GM12875 (cell line): ENCODE measurements at regions not wholly inside any gene's neighbourhood (a gene's known extent, or its start where the extent isn't known, plus 50 kb on each side); places are given as distances from the start of the nearest gene placed in this dataset.
"Not testable (repeated sequence)": the region's sequence is repeated elsewhere in the genome, so short reads cannot be mapped to it uniquely, and the experiment has no call there.

Source experiments
- H3K4me3 ChIP-seq: one replicate; pipeline ENCODE4 v1.5.1; 2011; ENCODE audit warnings: low read depth, low read length, control low read depth
- TF ChIP-seq, protein P1 (sequence below): IDR thresholded peaks from 2 replicates; pipeline ENCODE4 v1.5.1; 2011; ENCODE audit warnings: low read depth, mild to moderate bottlenecking, control low read depth, inconsistent platforms, low read length, moderate library complexity, borderline replicate concordance; ENCODE audit not compliant: insufficient read depth

DNA sequence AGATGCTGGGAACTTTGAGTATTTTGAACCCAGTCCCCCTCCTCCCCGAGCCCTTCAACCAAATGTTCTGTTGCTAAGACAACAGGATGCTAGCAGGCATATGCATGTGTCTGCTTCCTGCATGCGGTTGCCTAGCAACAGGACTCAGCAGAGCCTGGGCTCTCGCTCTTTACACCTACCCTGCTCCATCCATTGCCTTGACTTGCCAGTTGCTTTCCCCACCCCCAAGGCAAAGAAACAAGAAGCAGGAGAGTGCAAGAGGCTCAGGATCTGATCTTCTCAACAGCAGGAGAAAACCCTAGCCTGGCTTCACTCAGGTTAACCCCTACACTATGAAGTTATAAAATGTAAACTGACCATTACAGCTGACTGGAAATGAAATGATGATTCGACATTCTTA lies 393.0 kb downstream of the IGSF11 start:
- TF ChIP-seq, protein P1, sequence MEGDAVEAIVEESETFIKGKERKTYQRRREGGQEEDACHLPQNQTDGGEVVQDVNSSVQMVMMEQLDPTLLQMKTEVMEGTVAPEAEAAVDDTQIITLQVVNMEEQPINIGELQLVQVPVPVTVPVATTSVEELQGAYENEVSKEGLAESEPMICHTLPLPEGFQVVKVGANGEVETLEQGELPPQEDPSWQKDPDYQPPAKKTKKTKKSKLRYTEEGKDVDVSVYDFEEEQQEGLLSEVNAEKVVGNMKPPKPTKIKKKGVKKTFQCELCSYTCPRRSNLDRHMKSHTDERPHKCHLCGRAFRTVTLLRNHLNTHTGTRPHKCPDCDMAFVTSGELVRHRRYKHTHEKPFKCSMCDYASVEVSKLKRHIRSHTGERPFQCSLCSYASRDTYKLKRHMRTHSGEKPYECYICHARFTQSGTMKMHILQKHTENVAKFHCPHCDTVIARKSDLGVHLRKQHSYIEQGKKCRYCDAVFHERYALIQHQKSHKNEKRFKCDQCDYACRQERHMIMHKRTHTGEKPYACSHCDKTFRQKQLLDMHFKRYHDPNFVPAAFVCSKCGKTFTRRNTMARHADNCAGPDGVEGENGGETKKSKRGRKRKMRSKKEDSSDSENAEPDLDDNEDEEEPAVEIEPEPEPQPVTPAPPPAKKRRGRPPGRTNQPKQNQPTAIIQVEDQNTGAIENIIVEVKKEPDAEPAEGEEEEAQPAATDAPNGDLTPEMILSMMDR = no peak
- H3K4me3 ChIP-seq = no peak overlapping the region

DNA sequence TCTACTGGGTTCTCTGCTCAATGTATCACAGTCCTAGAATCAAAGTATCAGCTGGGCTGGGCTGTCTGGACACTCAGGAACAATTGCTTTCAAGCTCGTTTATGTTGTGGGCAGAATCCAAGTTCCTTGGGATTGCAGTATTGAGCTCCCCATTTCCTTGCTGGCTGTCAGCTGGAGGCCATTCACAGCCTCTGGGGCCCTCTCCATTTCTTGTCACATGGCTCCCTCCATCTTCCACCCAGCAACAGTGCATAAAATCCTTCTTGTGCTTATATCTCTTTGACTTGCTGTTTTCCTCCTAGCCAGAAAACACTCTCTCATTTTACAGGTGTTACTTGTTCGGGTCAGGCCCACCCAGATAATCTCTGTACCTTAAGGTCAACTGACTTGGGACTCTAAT lies 363.5 kb downstream of the IGSF11 start:
- H3K4me3 ChIP-seq = no peak overlapping the region
- TF ChIP-seq, protein P1 = no peak

DNA sequence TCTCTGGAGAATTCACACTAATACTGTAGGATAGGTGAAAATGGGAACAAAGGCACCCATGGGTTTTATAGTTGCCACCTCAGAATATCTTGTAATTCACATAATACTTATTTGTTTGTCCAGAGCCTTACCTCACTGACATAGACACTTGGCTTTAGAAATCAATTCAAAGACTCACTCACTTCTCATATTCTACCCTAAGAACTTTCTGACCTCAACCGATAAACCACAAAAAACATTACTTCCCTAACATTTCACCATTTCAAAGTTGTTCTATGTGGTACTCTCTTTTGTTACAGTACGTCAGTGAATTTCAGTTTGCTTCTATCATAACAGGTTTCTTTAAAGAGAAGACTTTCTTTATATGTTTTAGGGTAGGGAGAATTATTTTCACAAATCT lies 359.3 kb downstream of the IGSF11 start:
- TF ChIP-seq, protein P1 = no peak
- H3K4me3 ChIP-seq = no peak overlapping the region

DNA sequence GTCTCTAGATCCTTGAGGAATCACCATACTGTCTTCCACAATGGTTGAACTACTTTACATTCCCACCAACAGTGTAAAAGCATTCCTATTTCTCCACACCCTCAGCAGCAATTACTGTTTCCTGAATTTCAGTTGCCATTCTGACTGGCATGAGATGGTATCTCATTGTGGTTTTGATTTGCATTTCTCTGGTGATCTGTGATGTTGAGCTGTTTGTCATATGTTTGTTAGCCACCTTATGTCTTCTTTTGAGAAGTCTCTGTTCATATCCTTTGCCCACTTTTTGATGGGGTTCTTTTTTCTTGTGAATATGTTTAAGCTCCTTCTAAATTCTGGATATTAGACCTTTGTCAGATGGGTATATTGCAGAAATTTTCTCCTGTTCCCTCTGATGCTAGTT lies 356.0 kb downstream of the IGSF11 start:
- H3K4me3 ChIP-seq = not testable (repeated sequence)

DNA sequence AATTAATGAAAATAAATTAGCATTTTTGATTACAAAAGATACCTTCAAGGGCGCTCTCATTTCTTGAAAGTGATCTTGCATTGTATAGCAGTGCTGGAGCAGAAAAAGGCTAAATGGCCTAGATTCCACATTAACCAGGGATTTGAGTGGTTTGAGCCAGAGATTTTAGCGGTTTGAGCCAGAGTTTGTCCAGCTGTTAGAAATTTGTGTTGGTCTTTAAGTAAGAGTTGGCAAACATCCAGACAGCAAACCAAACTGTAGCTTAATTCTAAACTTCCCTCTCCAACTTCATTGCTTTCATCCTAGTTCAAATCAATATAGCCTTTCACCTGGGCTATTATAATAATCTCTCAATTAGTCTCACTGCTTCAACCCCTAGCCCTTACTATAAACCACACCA lies 351.7 kb downstream of the IGSF11 start:
- TF ChIP-seq, protein P1 = no peak
- no peak overlapping the region for H3K4me3 ChIP-seq

DNA sequence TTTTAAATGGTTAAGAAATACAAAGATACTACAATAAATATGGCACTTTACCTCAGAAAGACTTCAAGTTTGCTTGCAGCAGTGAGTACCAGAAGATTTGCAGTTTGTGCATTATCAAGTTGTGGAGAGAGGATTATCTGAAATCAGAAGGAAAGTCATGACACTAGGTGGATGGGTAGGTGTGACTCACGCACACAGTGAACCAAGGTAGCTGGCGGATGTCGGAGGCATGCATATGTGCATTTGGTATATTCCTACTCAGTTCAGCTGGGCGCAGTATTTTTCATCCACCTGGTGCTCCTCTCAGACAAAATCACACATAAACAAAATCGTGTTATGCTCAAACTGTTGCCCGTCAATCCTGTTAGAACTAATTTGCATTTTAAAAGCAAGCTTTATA lies 351.0 kb downstream of the IGSF11 start:
- TF ChIP-seq, protein P1 = no peak
- no peak overlapping the region for H3K4me3 ChIP-seq

DNA sequence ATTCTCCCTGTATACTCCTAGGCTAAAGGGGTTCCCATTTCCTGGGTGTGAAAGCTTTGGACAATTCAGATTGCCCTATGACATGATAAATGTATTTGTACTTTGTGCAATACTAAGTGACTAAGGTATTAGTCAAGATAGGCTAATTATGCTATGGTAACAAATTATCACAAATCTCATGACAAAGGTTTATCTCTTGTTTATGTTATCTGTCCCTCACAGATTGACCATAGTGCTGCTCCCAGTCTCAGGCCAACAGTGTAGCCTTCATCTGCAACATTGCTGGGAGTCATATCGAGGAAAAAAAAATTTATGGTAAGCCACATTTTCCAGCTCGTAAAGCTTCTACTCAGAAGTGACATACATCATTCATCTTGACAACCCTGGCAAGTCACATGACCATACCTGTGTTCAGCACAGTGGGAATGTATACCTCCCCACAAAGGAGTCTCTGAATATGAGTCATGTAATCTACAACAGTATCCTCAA lies 346.2 kb downstream of the IGSF11 start:
- no peak overlapping the region for H3K4me3 ChIP-seq
- TF ChIP-seq, protein P1 = no peak

DNA sequence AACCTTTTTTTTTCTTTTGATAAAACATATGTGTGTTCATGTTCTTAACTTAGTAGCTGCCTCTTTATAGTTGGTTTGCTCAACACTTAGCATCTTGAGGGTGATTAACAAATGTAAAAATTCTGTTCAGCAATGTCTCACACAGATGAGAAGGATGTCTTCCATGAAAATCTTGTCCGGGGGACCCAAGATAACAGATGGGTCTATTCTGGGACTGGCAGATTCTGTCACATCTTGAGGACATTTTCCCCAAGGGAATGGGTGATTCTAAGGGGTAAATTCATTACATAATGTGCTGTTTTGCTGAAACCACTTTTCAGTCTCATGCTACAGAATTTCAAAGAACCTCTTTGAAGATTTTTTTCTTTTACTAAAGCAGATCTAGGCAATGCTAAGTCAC lies 342.2 kb downstream of the IGSF11 start:
- TF ChIP-seq, protein P1 = no peak
- H3K4me3 ChIP-seq = no peak overlapping the region
